HG03565 (cell line): ENCODE measurements at regions not wholly inside any gene's neighbourhood (a gene's known extent, or its start where the extent isn't known, plus 50 kb on each side); places are given as distances from the start of the nearest gene placed in this dataset.
"Not testable (repeated sequence)": the region's sequence is repeated elsewhere in the genome, so short reads cannot be mapped to it uniquely, and the experiment has no call there.

ENCODE experiments used
- ATAC-seq: cut with Tn5 transposase; IDR thresholded peaks from one replicate; pipeline ENCODE4 v1.9.1; 2021; ENCODE audit warnings: mild to moderate bottlenecking, moderate library complexity; ENCODE audit not compliant: unreplicated experiment

DNA sequence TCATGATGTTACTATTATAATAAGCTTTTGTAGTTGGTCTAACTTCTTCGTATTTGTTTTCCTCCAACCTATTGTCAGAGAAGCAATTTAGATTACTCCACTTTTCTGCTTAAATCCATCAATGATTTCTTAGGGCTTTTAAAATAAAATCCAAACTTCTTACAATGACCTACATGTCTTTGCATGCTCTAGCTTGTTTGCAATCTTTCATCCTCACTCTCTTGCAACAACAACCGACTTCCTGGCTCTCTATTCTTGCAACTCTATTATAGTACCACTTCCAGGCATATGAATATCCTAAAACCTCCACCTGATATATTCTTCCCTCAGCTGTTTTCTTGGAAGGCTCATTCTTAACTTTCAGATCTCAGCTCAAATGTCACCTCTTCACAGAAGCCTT lies 1288.7 kb downstream of the PLA2G4A start:
- ATAC-seq: no peak

DNA sequence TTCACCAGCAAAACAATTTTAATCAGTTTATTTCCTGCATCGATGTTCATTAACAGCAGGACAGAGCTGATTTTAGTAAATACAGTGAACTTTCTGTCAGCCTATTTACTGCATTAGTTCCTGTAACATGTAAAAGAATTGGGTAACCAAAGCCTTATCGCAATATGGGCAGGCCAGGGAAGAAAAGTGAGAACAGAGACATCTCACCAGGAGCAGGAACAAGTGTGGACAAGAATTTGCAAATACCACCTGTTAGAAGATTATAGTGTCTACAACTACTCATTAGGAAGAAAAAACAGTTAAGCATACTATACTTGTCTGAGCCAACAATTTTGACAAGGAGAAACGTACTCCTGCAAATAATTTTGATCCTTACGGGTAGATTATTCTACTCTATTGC lies 1293.9 kb downstream of the PLA2G4A start:
- ATAC-seq: no peak

GRCh38 chr1:188127507-188127906 lies 1298.8 kb downstream of the PLA2G4A start:
- no peak for ATAC-seq

GRCh38 chr1:188128761-188129160 lies 1300.0 kb downstream of the PLA2G4A start:
- no peak for ATAC-seq

GRCh38 chr1:188129856-188130838 lies 1301.4 kb downstream of the PLA2G4A start:
- ATAC-seq: no peak

DNA sequence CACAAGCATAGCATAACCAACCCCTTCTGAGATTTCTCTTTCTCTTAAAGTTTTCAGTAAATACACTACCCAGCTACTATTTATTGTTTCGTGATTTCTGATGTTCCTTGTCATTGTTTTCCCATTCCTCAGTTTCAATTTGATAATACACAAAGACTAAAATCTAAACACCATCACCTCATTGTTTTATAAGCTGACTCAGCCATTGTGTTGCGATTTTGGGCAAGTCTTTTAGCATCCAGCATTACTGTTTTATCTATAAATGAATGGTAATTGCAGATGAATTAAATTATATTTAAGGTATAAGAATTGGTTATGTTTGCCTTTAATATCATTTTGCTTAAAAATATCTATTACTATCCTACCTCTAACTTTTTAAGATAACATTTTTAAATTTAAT lies 1308.5 kb downstream of the PLA2G4A start:
- ATAC-seq: no peak

DNA sequence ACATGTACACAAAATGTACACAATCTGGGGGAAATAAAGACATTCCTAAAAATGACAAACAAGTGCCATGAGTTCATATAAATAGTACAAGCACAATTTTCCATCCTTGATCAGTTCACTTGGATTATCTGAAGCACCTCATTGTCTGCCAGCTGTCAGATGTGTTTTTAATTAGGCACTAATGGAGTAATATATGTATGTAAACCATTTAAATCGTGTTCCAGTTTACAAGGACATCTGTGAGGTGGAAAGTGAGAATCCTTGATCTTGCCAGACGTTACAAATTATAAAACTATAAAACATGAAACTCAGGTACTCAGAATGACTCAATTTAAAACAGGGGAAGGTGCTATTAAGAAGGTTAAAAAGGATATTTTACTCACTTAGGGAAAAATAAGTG lies 1312.2 kb downstream of the PLA2G4A start:
- ATAC-seq: no peak

DNA sequence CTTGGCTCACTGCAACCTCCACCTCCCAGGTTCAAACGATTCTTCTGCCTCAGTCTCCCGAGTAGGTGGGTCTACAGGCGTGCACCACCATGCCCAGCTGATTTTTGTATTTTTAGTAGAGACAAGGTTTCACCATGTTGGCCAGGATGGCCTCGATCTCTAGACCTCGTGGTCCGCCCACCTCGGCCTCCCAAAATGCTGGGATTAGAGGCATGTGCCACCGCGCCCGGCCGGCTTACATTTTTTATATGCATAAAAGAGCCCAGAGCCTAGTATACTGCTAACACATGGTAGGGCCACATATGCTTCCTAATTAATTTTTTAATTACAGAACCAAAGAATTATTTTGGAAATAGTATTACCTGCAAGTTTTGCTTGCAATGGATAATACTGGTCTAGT lies 1325.4 kb downstream of the PLA2G4A start:
- no peak for ATAC-seq

DNA sequence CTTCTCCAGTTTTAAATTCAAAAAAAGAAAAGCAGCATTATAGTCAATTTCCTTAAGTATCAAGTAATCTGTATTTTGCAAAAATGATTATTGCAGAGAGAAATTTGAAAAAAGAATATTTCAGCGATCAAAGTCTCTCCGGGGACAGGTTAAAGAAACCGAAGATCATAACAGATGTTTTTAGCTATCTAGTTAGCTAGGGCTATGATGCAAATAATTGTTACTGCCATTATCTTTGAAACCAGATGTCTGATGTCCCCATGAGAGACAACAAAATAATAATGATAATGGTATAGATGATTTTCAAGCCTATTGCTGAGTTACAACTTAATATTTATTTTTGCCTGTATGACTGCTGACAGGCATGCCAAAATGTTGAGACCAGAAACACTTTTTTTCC lies 1326.0 kb downstream of the PLA2G4A start:
- ATAC-seq: no peak

DNA sequence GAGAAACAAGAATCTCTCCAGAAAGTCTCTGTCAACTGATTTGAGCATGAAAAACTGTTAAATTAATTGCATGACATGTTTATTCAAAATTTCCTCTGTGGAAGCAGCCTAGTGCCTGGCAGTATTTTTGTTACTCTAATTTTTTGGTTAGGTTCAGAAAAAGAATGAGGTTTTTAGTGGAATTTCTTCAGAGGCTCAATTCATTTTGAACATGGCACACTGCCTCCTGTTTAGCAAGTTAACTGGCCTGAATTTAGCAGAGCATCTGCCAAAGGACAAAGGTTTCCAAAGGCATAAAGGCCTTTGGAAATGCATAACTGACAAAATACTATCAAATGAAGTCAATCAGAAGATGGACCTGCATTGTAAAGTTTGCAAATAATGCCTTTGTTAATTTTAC lies 1326.5 kb downstream of the PLA2G4A start:
- ATAC-seq: no peak

- no peak for ATAC-seq
Observed at GRCh38 chr1:188164459-188164858, 1335.7 kb downstream of the PLA2G4A start.

- no peak for ATAC-seq
Observed at GRCh38 chr1:188166654-188167053, 1337.9 kb downstream of the PLA2G4A start.

GRCh38 chr1:188169971-188170370 lies 1341.2 kb downstream of the PLA2G4A start:
- ATAC-seq: no peak

DNA sequence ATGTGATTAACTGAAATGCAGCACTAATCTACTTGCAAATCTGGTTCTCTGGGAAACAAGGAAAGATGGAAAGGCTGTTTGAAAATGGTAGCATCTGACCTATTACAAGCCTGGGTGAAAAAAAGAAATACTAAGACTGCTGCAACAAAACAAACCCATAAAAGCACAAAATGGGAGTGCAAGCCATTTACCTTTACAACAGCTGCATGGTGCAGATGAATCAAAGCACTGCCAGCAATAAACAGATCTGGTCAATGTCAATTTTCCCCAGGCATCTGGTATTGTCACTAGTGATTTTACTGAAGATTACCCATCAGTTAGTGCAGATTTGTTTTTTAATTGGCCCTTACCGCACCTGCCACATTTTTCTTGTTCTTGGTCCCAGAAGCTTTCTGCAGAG lies 1341.7 kb downstream of the PLA2G4A start:
- no peak for ATAC-seq

- no peak for ATAC-seq
Observed at GRCh38 chr1:188170935-188171334, 1342.2 kb downstream of the PLA2G4A start.

GRCh38 chr1:188182063-188182462 lies 1353.3 kb downstream of the PLA2G4A start:
- ATAC-seq: not testable (repeated sequence)

GRCh38 chr1:188188317-188188716 lies 1359.6 kb downstream of the PLA2G4A start:
- no peak for ATAC-seq

DNA sequence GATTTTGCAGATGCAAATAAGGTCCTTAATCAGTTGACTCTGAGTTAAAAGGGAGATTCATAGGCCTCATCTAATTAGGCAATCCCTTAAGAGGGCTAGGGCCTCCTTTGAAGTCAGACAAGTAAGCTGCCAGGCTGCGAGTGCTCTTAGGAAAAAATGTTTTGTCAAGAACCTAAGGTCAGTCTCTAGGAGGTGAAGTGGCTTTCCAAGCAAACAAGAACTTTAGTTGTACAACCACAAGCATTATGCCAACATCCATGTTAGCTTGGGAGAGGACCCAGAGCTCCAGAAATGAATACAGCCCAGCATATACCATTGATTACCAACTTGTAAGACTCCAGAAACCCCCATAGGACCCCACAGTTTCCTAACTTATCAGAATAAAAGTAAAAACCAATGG lies 1366.2 kb downstream of the PLA2G4A start:
- ATAC-seq: no peak

DNA sequence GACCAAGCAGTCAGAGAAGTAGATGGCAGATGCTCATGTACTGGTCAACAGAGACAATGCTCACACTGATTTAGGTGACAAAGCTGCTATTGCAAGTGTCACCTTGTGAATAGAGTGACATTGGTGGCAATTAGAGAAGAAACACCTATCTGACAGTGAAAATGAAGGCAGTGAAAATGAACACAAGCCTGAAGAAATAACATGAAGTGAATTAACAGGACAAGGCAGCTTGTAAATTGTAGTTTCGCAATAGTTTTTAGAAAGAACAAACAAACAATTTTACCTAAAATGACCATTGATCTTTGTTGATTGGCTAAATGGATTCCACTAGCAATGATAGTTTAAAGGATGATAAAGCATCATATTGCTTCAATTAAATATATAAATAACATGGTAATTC lies 1389.5 kb downstream of the PLA2G4A start:
- no peak for ATAC-seq

GRCh38 chr1:188220051-188220450 lies 1391.3 kb downstream of the PLA2G4A start:
- ATAC-seq: no peak

DNA sequence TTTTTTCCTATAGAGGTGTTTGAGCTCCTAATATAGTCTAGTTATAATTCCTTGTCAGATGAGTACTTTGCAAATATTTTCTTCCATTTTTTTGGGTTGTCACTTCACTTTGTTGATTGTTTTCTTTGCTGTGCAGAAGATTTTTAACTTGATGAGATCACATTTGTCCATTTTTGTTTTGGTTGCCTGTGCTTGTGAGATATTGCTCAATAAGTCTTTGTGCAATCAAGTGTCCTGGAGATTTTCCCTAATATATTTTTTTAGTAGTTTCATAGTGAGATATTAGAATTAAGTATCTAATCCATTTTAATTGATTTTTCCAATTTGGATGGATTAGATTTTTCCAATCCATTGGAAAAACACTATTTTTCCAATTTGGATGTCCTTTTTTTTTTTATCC lies 1395.5 kb downstream of the PLA2G4A start:
- no peak for ATAC-seq

- no peak for ATAC-seq
Observed at GRCh38 chr1:188225975-188226374, 1397.2 kb downstream of the PLA2G4A start.

- ATAC-seq: no peak
Observed at GRCh38 chr1:188228623-188229022, 1399.9 kb downstream of the PLA2G4A start.
